Myocyte (in vitro differentiated cells): ENCODE measurements at regions not wholly inside any gene's neighbourhood (a gene's known extent, or its start where the extent isn't known, plus 50 kb on each side); places are given as distances from the start of the nearest gene placed in this dataset.
A peak's percentile ranks its signal among the peaks of the same experiment; 100 is the strongest.
"Not testable (repeated sequence)": the region's sequence is repeated elsewhere in the genome, so short reads cannot be mapped to it uniquely, and the experiment has no call there.

Experiments
- DNase-seq: peaks from one replicate; pipeline ENCODE4 v3.0.0-alpha.2; 2012; ENCODE audit warnings: low read depth

DNA sequence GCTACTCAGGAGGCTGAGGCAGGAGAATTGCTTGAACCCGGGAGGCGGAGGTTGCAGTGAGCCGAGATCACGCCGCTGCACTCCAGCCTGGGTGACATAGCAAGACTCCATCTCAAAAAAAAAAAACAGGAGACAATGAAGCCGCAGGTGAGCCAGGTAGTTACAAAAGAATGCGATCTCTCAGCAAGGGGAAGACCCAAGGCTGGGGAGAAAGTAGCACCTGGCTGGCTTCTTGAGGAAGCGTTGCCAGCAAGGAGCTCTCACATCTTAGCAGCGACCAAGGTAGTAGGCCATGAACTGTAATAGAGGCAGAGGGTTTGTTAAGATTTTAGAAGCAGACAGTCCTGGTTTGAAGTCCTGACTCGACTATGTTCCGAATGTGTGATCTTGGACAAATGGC lies 175.0 kb downstream of the AIPL1 start:
- no peak for DNase-seq

GRCh38 chr17:6257336-6257735 lies 177.6 kb downstream of the AIPL1 start:
- no peak for DNase-seq

GRCh38 chr17:6255322-6255721 lies 179.6 kb downstream of the AIPL1 start:
- DNase-seq: no peak

DNA sequence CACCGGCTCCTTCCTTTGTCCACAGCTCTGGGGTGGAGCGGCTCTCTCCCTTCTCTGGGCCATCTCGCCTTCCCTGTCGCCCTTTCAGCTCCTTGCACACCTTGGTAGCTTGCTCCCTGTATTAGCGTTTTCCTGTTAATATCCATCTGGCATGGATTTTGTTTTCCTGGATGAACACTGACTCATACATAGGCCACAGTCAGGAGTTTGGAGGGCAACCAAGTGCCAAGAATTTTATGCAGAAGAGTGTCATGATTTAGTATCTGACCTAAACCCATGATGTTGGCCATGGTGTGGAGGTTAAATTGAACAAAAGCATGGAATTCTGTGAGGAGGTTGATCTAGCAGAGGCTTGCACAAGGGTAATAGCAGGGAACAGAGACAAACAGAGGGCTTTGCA lies 180.9 kb downstream of the AIPL1 start:
- DNase-seq: no peak

DNA sequence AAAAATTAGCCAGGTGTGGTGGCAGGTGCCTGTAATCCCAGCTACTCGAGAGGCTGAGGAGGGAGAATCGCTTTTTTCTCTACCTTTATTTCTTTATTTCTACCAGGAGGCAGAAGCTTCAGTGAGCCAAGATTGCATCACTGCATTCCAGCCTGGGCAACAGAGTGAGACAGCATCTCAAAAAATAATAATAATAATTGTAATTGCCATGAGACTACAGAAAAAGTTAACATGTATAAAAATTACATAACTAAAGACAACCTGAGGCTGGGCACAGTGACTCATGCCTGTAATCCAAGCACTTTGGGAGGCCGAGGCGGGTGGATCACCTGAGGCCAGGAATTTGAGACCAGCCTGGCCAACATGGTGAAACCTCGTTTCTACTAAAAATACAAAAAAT lies 181.5 kb downstream of the WSCD1 start:
- DNase-seq: not testable (repeated sequence)

DNA sequence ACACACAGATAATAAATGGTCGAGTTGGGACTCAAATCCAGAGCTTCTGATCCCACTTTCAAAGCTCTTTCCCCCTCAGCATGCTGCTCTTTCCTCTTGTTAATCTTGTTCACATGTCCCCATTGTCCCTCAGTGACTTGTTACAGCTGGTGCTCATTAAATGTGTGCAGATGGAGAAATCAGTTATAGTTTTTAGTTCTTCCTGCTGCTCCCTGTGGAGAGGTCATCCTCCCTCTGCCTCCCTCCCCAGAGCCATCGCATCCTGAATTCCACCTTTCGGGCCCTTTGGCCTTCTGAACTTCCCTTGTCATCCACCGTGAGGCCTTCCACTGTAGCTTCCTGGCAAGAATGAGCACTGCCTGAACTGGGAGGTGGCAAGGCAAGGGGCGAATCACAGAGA lies 179.6 kb downstream of the WSCD1 start:
- no peak for DNase-seq

- DNase-seq: no peak
These were observed 177.9 kb downstream of the WSCD1 start for GRCh38 chr17:6248061-6248460.

- DNase-seq: no peak
These were observed 175.4 kb downstream of the WSCD1 start for GRCh38 chr17:6245301-6246177.

DNA sequence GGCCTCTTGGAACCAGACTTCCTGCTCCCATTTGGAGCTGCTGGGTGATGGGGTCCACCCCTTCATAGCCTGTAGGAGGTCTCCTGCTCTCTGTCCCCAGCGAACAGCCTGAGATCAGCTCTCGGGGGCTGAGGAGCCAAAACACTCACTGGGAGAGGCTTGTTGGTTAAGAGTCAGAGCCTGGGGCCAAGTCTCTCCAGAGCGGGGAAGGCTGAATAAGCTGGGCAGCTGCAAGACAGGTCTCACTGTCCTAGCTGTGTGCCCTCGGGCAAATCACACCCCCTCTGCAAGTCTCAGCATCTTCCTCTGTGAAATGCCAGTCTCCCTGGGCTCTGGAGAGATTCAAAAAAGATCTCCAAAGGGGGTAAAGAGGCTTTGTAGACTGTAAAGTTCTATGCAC lies 174.6 kb downstream of the WSCD1 start:
- no peak for DNase-seq

DNA sequence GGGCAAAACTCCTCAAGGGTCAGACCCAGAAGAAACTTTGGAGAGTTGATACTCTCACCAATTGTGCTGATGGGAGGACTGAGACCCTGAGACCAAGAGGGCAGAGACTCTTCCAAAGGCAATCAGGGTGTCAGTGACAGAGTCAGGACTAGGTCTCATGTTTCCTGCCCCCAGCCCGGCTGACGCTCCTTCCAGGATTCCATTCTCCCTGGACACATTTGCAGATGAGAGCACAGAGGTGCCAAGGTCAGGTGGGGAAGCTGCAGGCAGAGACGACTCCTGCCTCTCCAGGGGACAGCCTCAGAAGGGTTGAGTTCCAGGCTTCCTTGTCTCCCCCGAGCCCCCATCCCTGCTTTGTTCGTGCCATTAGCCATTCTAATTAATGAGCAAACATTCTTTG lies 174.1 kb downstream of the WSCD1 start:
- no peak for DNase-seq

GRCh38 chr17:6243186-6243585 lies 173.0 kb downstream of the WSCD1 start:
- DNase-seq: no peak

DNA sequence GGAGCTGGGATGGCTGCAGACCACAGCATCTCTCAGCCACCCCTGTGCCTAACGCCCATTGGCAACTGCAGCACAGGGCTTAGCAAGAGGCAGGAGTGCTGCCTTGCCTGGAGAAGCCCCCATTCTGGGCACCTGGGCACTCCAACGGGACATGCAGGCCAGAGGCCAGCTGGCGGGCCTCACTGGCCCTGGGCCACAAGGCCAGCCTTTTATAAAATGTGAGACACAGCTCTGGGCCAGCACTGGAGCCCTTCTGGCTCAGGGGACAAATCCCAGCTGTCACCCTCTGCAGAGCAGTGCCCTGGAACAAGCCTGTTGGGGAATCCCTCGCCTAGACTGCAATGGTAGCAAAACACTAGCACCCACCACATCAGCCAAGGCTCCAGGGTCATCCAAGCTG lies 171.8 kb downstream of the WSCD1 start:
- DNase-seq: peak; percentile 29

DNA sequence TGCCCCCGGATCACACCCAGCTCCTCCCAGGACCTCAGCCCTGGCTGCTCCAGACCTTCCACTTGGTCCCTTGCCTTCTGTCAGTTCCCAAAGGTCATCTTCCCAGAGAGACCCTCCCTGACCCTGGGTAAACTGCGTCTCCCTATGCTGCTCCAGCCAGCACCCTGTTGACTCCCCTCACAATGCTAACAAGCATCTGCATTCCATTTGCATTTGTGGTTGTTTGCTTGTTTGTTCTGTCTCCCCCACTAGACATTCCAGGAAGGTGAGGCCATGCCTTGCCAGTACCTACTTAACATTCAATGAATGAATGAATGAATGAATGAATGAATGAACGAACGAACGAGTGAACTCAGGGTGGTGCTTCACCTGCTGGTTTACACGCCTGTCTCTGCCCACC lies 171.2 kb downstream of the WSCD1 start:
- no peak for DNase-seq

DNA sequence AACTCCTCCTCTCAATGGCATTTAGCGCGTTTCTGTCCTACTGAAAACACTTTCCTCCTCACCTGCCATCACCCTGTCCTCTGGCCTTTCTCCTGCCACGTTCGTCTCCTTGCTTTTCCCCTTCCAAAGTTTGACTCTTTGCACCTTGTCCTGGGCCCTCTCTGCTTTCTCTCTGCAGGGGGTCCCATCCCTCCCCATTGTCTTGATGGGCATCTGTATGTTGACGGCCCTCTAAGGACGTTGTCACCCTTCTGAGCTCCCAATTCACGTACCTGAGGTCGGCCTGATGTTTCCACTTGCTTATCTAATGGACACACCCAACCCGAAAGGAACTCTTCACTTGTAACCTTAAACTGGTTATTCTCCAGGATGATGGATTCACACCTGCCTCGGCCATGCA lies 170.4 kb downstream of the WSCD1 start:
- DNase-seq: no peak

- no peak for DNase-seq
These were observed 169.8 kb downstream of the WSCD1 start for GRCh38 chr17:6240001-6240400.

DNA sequence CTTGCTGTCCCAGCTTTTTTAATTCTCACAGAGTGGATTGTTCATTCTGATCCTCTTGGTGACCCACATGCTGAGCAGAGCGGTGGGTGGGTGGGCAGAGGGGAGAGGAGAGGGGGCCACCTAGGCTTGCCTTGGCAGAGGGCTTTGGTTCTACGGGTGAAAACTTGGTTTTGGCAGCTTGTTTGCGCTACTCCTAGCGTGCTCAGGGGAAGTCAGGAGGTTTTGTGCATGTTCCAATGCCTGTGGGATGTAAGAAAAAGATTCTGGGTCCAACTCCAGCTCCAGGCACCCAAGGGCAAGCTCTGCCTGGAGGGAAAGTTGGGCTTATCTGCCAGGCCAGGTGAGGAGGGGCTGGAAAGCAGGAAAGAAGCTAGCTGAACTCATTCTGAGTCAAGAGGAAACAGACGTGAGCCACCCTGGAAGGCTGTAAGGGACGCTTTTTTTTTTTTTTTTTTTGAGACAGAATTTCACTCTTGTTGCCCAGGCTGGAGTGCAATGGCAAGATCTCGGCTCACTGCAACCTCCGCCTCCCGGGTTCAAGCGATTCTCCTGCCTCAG lies 169.1 kb downstream of the WSCD1 start:
- no peak for DNase-seq

GRCh38 chr17:6233856-6234255 lies 163.7 kb downstream of the WSCD1 start:
- no peak for DNase-seq

DNA sequence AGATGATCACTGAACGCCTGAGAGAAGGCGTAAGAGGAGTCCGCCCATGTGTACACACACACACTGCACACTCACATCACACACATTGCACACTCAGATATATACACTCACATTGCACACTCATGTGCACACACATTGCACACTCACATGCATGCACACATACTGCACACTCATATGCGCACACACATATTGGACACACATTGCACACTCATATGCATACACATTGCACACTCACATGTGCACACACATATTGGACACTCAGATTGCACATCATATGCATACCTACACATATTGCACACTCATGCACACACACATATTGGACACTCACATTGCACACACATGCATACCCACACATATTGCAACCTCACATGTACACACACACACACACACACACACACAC lies 163.2 kb downstream of the WSCD1 start:
- no peak for DNase-seq

DNA sequence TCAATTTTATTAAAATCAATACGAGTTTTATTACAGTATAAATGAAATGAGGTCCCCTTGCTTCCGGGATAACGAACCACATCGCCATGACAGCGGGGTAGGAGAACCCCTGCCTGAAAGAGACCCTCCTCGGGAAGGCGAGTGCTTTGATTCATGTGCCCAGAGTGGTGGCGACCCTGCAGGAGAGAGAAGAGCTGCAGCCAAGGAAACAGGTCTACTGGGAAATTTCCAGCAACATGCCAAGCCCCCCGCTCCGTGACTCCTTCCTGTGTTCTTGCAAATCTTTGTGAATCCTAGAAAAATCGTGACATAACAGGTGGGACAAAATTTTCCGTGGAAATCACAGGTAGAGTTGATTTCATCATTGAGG lies 162.5 kb downstream of the WSCD1 start:
- no peak for DNase-seq

- DNase-seq: peak; percentile 53
These were observed 161.9 kb downstream of the WSCD1 start for GRCh38 chr17:6231886-6232731.

DNA sequence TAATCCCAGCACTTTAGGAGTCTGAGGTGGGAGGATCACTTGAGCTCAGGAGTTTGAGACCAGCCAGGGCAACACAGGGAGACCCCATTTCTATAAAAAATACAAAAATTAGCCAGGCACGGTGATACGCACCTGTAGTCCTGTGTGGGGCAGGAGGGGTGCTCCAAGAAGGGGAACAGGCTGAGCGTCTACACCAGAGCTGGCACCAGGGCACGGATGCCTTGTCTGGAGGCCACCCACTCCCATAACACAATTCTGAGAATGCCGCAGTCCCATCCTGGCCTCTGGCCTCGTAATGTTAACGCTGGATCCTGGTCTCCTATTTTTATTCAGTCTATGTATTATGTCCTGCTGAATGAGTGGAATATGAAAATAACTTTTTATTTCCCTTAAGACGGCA lies 161.3 kb downstream of the WSCD1 start:
- no peak for DNase-seq

- DNase-seq: no peak
These were observed 148.2 kb downstream of the WSCD1 start for GRCh38 chr17:6218333-6218732.
